ENCODE measurements at regions not wholly inside any gene's neighbourhood (a gene's known extent, or its start where the extent isn't known, plus 50 kb on each side); places are given as distances from the start of the nearest gene placed in this dataset.

GRCh38 chr5:174221946-174222345 is 176.4 kb downstream of the NSG2 start:
- no peak overlapping the region for H3K4me3 Mint-ChIP-seq
- no peaks in the 10 kb centered on the region for H3K4me1 Mint-ChIP-seq (ENCODE audit: low read depth)
- TF ChIP-seq CTCF (IDR thresholded peaks at IDR 0.05) = no peak
- no peak overlapping the region for H3K27ac Mint-ChIP-seq
- no peak for DNase-seq
- peaks cover 2% of the 10 kb centered on the region for H3K27me3 Mint-ChIP-seq (ENCODE audit: insufficient read depth)
- peaks cover 4% of the 10 kb centered on the region for H3K36me3 Mint-ChIP-seq (ENCODE audit: low read depth)
- H3K9me3 Mint-ChIP-seq = peaks cover 43% of the 10 kb centered on the region

GRCh38 chr5:174222891-174223290 is 177.4 kb downstream of the NSG2 start:
- peaks cover 51% of the 10 kb centered on the region for H3K9me3 Mint-ChIP-seq
- H3K4me3 Mint-ChIP-seq = no peak overlapping the region
- H3K36me3 Mint-ChIP-seq (ENCODE audit: low read depth) = peaks cover 4% of the 10 kb centered on the region
- H3K27ac Mint-ChIP-seq = no peak overlapping the region
- no peak for TF ChIP-seq CTCF (IDR thresholded peaks at IDR 0.05)
- no peaks in the 10 kb centered on the region for H3K4me1 Mint-ChIP-seq (ENCODE audit: low read depth)
- peaks cover 3% of the 10 kb centered on the region for H3K27me3 Mint-ChIP-seq (ENCODE audit: insufficient read depth)
- no peak for DNase-seq

GRCh38 chr5:174223355-174223754 is 177.8 kb downstream of the NSG2 start:
- Mint-ChIP-seq H3K36me3 (ENCODE audit: low read depth) (peaks cover 4% of the 10 kb centered on the region), H3K9me3 (peaks cover 51% of the 10 kb centered on the region), H3K27ac (no peak overlapping the region), H3K4me3 (no peak overlapping the region), H3K27me3 (ENCODE audit: insufficient read depth) (peaks cover 3% of the 10 kb centered on the region), H3K4me1 (ENCODE audit: low read depth) (no peaks in the 10 kb centered on the region)
- TF ChIP-seq CTCF (IDR thresholded peaks at IDR 0.05) = no peak
- no peak for DNase-seq

- H3K27ac Mint-ChIP-seq = no peak overlapping the region
- no peak for TF ChIP-seq CTCF (IDR thresholded peaks at IDR 0.05)
- no peaks in the 10 kb centered on the region for H3K4me1 Mint-ChIP-seq (ENCODE audit: low read depth)
- peaks cover 40% of the 10 kb centered on the region for H3K9me3 Mint-ChIP-seq
- no peaks in the 10 kb centered on the region for H3K36me3 Mint-ChIP-seq (ENCODE audit: low read depth)
- H3K27me3 Mint-ChIP-seq (ENCODE audit: insufficient read depth) = peaks cover 3% of the 10 kb centered on the region
- no peak for DNase-seq
- H3K4me3 Mint-ChIP-seq = no peak overlapping the region
These were observed 183.6 kb downstream of the NSG2 start for GRCh38 chr5:174229068-174229467.

GRCh38 chr5:174229514-174230370 is 184.2 kb downstream of the NSG2 start:
- Mint-ChIP-seq H3K9me3 (peaks cover 44% of the 10 kb centered on the region), H3K4me3 (no peak overlapping the region), H3K27ac (no peak overlapping the region), H3K27me3 (ENCODE audit: insufficient read depth) (peaks cover 3% of the 10 kb centered on the region), H3K4me1 (ENCODE audit: low read depth) (no peaks in the 10 kb centered on the region), H3K36me3 (ENCODE audit: low read depth) (peaks cover under 1% of the 10 kb centered on the region; the same call in 1 of the 2 replicates)
- TF ChIP-seq CTCF (IDR thresholded peaks at IDR 0.05) = no peak
- DNase-seq = no peak
